NB4 (cell line): ENCODE measurements at regions not wholly inside any gene's neighbourhood (a gene's known extent, or its start where the extent isn't known, plus 50 kb on each side); places are given as distances from the start of the nearest gene placed in this dataset.

Source experiments
- CTCF ChIP-seq: IDR thresholded peaks from one replicate; pipeline ENCODE4 v1.5.1; 2012; ENCODE audit warnings: low read depth, low read length
- MYC ChIP-seq: IDR thresholded peaks from 2 replicates; pipeline ENCODE4 v1.6.1; 2011; ENCODE audit warnings: low read depth, low read length
- POLR2A ChIP-seq: IDR thresholded peaks from 2 replicates; pipeline ENCODE4 v1.6.1; 2011; ENCODE audit warnings: mild to moderate bottlenecking; ENCODE audit not compliant: insufficient read length; ENCODE audit errors: extremely low read depth
- TF ChIP-seq, protein P1 (sequence below): IDR thresholded peaks from 2 replicates; pipeline ENCODE4 v1.6.1; 2011; ENCODE audit warnings: low read depth, low read length

DNA sequence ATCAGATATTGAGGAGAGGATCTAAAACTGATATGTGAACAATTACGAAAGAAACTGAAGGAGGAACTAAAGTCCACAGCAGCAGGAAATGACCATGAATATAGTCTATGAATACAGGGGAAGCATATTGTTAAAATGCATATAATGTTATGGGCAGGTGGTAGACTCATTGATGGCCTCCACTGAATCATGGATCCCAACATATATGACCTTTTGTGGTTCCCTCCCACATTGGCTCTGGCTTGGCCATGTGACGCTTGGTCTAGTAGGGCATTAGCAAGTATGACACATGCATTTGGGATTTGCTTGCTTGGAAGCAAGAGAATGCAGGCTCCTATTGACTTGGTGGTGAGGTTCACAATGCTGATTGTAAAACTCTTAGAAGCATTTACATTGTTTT lies 55.2 kb upstream of the RAB18 start:
- TF ChIP-seq CTCF: no peak
- no peak for TF ChIP-seq POLR2A
- TF ChIP-seq, protein P1, sequence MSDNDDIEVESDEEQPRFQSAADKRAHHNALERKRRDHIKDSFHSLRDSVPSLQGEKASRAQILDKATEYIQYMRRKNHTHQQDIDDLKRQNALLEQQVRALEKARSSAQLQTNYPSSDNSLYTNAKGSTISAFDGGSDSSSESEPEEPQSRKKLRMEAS: peak; percentile 31; the same call in 1 of the 2 replicates
- no peak for TF ChIP-seq MYC
